ENCODE measurements at regions not wholly inside any gene's neighbourhood (a gene's known extent, or its start where the extent isn't known, plus 50 kb on each side); places are given as distances from the start of the nearest gene placed in this dataset.
"Not testable (repeated sequence)": the region's sequence is repeated elsewhere in the genome, so short reads cannot be mapped to it uniquely, and the experiment has no call there.

GRCh38 chr3:28598165-28598564 lies 249.5 kb upstream of the AZI2 start:
- H3K9ac ChIP-seq: no peak overlapping the region
- no peak overlapping the region for H3K27ac ChIP-seq
- no peaks in the 10 kb centered on the region for H3K9me3 ChIP-seq (replicated peaks in 1 of 11)
- no peak overlapping the region for H3K4me2 ChIP-seq
- TF ChIP-seq Cebpa-rat (IDR thresholded peaks at IDR 0.05): no peak
- H4K20me1 ChIP-seq: no peaks in the 10 kb centered on the region
- H3K36me3 ChIP-seq: no peaks in the 10 kb centered on the region
- no peak overlapping the region for H3K4me3 ChIP-seq
- 0 out of 20 replicates have a peak, but pooled peaks cover 0 to 3% (median 0%) of the 10 kb centered on the region in 10 experiments for H3K4me1 ChIP-seq
- H3K27me3 ChIP-seq: no peaks in the 10 kb centered on the region

GRCh38 chr3:28601291-28601690 lies 252.7 kb upstream of the AZI2 start:
- no peaks in the 10 kb centered on the region for H3K36me3 ChIP-seq
- H3K9ac ChIP-seq: no peak overlapping the region

GRCh38 chr3:28606283-28606682 lies 257.7 kb upstream of the AZI2 start:
- Histone ChIP-seq H3K4me2 (no peak overlapping the region), H4K20me1 (no peaks in the 10 kb centered on the region), H3K27ac (no peak overlapping the region), H3K4me3 (no peak overlapping the region), H3K9ac (no peak overlapping the region), H3K27me3 (no peaks in the 10 kb centered on the region), H3K9me3 (replicated peaks in 1 of 11) (no peaks in the 10 kb centered on the region), H3K36me3 (no peaks in the 10 kb centered on the region), H3K4me1 (no peaks in the 10 kb centered on the region)
- TF ChIP-seq Cebpa-rat (IDR thresholded peaks at IDR 0.05): no peak

More at GRCh38 chr3:28601291-28601690, 252.7 kb upstream of the AZI2 start:
- H3K9me3 ChIP-seq (replicated peaks in 1 of 11): no peaks in the 10 kb centered on the region
- no peaks in the 10 kb centered on the region for H3K27me3 ChIP-seq
- TF ChIP-seq Cebpa-rat (IDR thresholded peaks at IDR 0.05): no peak
- no peak overlapping the region for H3K4me2 ChIP-seq
- no peaks in the 10 kb centered on the region for H3K4me1 ChIP-seq
- H3K27ac ChIP-seq: no peak overlapping the region
- no peaks in the 10 kb centered on the region for H4K20me1 ChIP-seq
- H3K4me3 ChIP-seq: no peak overlapping the region

- H3K36me3 ChIP-seq: no peaks in the 10 kb centered on the region
- H3K4me3 ChIP-seq: no peak overlapping the region
- H3K27ac ChIP-seq: no peak overlapping the region
- no peaks in the 10 kb centered on the region for H3K27me3 ChIP-seq
- H3K4me2 ChIP-seq: no peak overlapping the region
- H4K20me1 ChIP-seq: no peaks in the 10 kb centered on the region
- H3K4me1 ChIP-seq: no peaks in the 10 kb centered on the region
- H3K9me3 ChIP-seq (replicated peaks in 1 of 11): no peaks in the 10 kb centered on the region
- no peak for TF ChIP-seq Cebpa-rat (IDR thresholded peaks at IDR 0.05)
- H3K9ac ChIP-seq: no peak overlapping the region
Measured at GRCh38 chr3:28612232-28612631, 263.6 kb upstream of the AZI2 start.

- Histone ChIP-seq H3K4me1 (no peaks in the 10 kb centered on the region), H3K4me3 (no peak overlapping the region), H3K27me3 (no peaks in the 10 kb centered on the region), H4K20me1 (no peaks in the 10 kb centered on the region), H3K9me3 (replicated peaks in 1 of 11) (no peaks in the 10 kb centered on the region), H3K4me2 (no peak overlapping the region), H3K36me3 (no peaks in the 10 kb centered on the region), H3K27ac (no peak overlapping the region), H3K9ac (no peak overlapping the region)
- no peak for TF ChIP-seq Cebpa-rat (IDR thresholded peaks at IDR 0.05)
Measured at GRCh38 chr3:28613511-28614106, 265.0 kb upstream of the AZI2 start.

GRCh38 chr3:28615071-28615470 lies 266.4 kb upstream of the AZI2 start:
- no peaks in the 10 kb centered on the region for H3K4me1 ChIP-seq
- no peak overlapping the region for H3K27ac ChIP-seq
- no peaks in the 10 kb centered on the region for H3K36me3 ChIP-seq
- TF ChIP-seq Cebpa-rat (IDR thresholded peaks at IDR 0.05): peak in 2 of 11 experiments; percentile 29 to 37; a peak in 1 of 22 replicates
- no peak overlapping the region for H3K4me2 ChIP-seq
- H3K27me3 ChIP-seq: no peaks in the 10 kb centered on the region
- no peaks in the 10 kb centered on the region for H3K9me3 ChIP-seq (replicated peaks in 1 of 11)
- no peak overlapping the region for H3K4me3 ChIP-seq
- H3K9ac ChIP-seq: no peak overlapping the region
- no peaks in the 10 kb centered on the region for H4K20me1 ChIP-seq

- Histone ChIP-seq H3K9ac (no peak overlapping the region), H3K4me1 (no peaks in the 10 kb centered on the region), H3K4me2 (no peak overlapping the region), H4K20me1 (no peaks in the 10 kb centered on the region), H3K9me3 (replicated peaks in 1 of 11) (no peaks in the 10 kb centered on the region), H3K4me3 (no peak overlapping the region), H3K36me3 (no peaks in the 10 kb centered on the region), H3K27ac (no peak overlapping the region), H3K27me3 (no peaks in the 10 kb centered on the region)
- TF ChIP-seq Cebpa-rat (IDR thresholded peaks at IDR 0.05): no peak
Measured at GRCh38 chr3:28615971-28616370, 267.3 kb upstream of the AZI2 start.

GRCh38 chr3:28617821-28618220 lies 269.2 kb upstream of the AZI2 start:
- H3K27ac ChIP-seq: no peak overlapping the region
- H3K4me3 ChIP-seq: no peak overlapping the region
- H3K4me2 ChIP-seq: no peak overlapping the region
- no peaks in the 10 kb centered on the region for H3K4me1 ChIP-seq
- TF ChIP-seq Cebpa-rat (IDR thresholded peaks at IDR 0.05): no peak
- no peaks in the 10 kb centered on the region for H4K20me1 ChIP-seq
- no peaks in the 10 kb centered on the region for H3K9me3 ChIP-seq (replicated peaks in 1 of 11)
- no peaks in the 10 kb centered on the region for H3K36me3 ChIP-seq
- H3K9ac ChIP-seq: no peak overlapping the region
- no peaks in the 10 kb centered on the region for H3K27me3 ChIP-seq

GRCh38 chr3:28623106-28623505 lies 274.5 kb upstream of the AZI2 start:
- Histone ChIP-seq H3K9ac (no peak overlapping the region), H3K4me3 (no peak overlapping the region), H3K4me1 (no peaks in the 10 kb centered on the region), H3K27ac (no peak overlapping the region), H3K27me3 (no peaks in the 10 kb centered on the region), H4K20me1 (no peaks in the 10 kb centered on the region), H3K9me3 (replicated peaks in 1 of 11) (no peaks in the 10 kb centered on the region), H3K36me3 (no peaks in the 10 kb centered on the region), H3K4me2 (no peak overlapping the region)
- no peak for TF ChIP-seq Cebpa-rat (IDR thresholded peaks at IDR 0.05)

- H3K4me3 ChIP-seq: no peak overlapping the region
- no peaks in the 10 kb centered on the region for H3K36me3 ChIP-seq
- H3K9me3 ChIP-seq (replicated peaks in 1 of 11): no peaks in the 10 kb centered on the region
- H3K27ac ChIP-seq: no peak overlapping the region
- no peak overlapping the region for H3K4me2 ChIP-seq
- H4K20me1 ChIP-seq: no peaks in the 10 kb centered on the region
- no peaks in the 10 kb centered on the region for H3K4me1 ChIP-seq
- no peaks in the 10 kb centered on the region for H3K27me3 ChIP-seq
- no peak for TF ChIP-seq Cebpa-rat (IDR thresholded peaks at IDR 0.05)
- H3K9ac ChIP-seq: no peak overlapping the region
Measured at GRCh38 chr3:28624084-28624483, 275.5 kb upstream of the AZI2 start.

GRCh38 chr3:28627843-28628242 lies 279.2 kb upstream of the AZI2 start:
- not testable (repeated sequence) for H3K4me1 ChIP-seq; H3K36me3 ChIP-seq; H3K9ac ChIP-seq; H3K27me3 ChIP-seq; H3K27ac ChIP-seq; H3K9me3 ChIP-seq (replicated peaks in 1 of 11); H3K4me3 ChIP-seq; H4K20me1 ChIP-seq; H3K4me2 ChIP-seq
